Neural cell (in vitro differentiated cells): ENCODE measurements at regions not wholly inside any gene's neighbourhood (a gene's known extent, or its start where the extent isn't known, plus 50 kb on each side); places are given as distances from the start of the nearest gene placed in this dataset.

Source experiments
- CTCF ChIP-seq: fragments of 450-650 bp; IDR thresholded peaks from 2 replicates; pipeline ENCODE4 v1.5.1; 2014; ENCODE audit warnings: antibody characterized with exemption, mild to moderate bottlenecking, moderate library complexity; ENCODE audit not compliant: poor library complexity, severe bottlenecking
- EZH2 ChIP-seq: fragments of 200-600, 300-800 bp; shearing (Covaris generic), sonication (generic); IDR thresholded peaks from 2 replicates; pipeline ENCODE4 v1.6.1; 2014; ENCODE audit warnings: antibody characterized with exemption, low read length, borderline replicate concordance, mild to moderate bottlenecking; ENCODE audit not compliant: insufficient read depth, poor library complexity, severe bottlenecking
- MXI1 ChIP-seq: fragments of 450-650 bp; conservative IDR thresholded peaks from 2 replicates; pipeline ENCODE4 v1.6.1; 2014; ENCODE audit warnings: antibody characterized with exemption, mild to moderate bottlenecking; ENCODE audit not compliant: poor library complexity, severe bottlenecking
- RAD21 ChIP-seq: fragments of 450-650 bp; conservative IDR thresholded peaks from 2 replicates; pipeline ENCODE4 v1.6.1; 2014; ENCODE audit warnings: antibody characterized with exemption, mild to moderate bottlenecking, moderate library complexity
- SMC3 ChIP-seq: fragments of 450-650 bp; conservative IDR thresholded peaks from 2 replicates; pipeline ENCODE4 v1.6.1; 2014; ENCODE audit warnings: antibody characterized with exemption, mild to moderate bottlenecking, moderate library complexity; ENCODE audit not compliant: poor library complexity
- TAF1 ChIP-seq: IDR thresholded peaks from 2 replicates; pipeline ENCODE4 v1.6.1; 2012; ENCODE audit warnings: low read depth

GRCh38 chr9:79431019-79431679, 140.6 kb upstream of the TLE4 start:
- TF ChIP-seq MXI1 (no peak), CTCF (no peak), SMC3 (no peak), RAD21 (no peak), TAF1 (no peak), EZH2 (no peak)
